Vagina (tissue), 2 donors: ENCODE measurements at regions not wholly inside any gene's neighbourhood (a gene's known extent, or its start where the extent isn't known, plus 50 kb on each side); places are given as distances from the start of the nearest gene placed in this dataset.

Experiments used
- POLR2A ChIP-seq, 2 donors: fragments of 450-650 bp; IDR thresholded peaks; one replicate each; pipeline ENCODE4 v1.6.1; 2017; ENCODE audit warnings: antibody characterized with exemption in 2 of 2, mild to moderate bottlenecking in 2 of 2, moderate library complexity in 2 of 2
- POLR2AphosphoS5 ChIP-seq, 2 donors: sonication (generic); formaldehyde crosslinking; IDR thresholded peaks; one replicate each; pipeline ENCODE4 v1.9.0; 2017; ENCODE audit warnings: antibody characterized with exemption in 2 of 2, mild to moderate bottlenecking in 2 of 2, low read depth in 1 of 2; ENCODE audit not compliant: insufficient read depth in 1 of 2
- TF ChIP-seq, protein P1 (sequence below), 3 experiments: fragments of 450-650 bp in 2 of 3; fragments of 200-600 bp in 1 of 3; sonication (generic) in 1 of 3; IDR thresholded peaks; one replicate each; pipeline ENCODE4 v1.5.1; 2017 to 2019; ENCODE audit warnings: antibody characterized with exemption in 3 of 3, mild to moderate bottlenecking in 2 of 3, moderate library complexity in 2 of 3

- TF ChIP-seq, protein P1, sequence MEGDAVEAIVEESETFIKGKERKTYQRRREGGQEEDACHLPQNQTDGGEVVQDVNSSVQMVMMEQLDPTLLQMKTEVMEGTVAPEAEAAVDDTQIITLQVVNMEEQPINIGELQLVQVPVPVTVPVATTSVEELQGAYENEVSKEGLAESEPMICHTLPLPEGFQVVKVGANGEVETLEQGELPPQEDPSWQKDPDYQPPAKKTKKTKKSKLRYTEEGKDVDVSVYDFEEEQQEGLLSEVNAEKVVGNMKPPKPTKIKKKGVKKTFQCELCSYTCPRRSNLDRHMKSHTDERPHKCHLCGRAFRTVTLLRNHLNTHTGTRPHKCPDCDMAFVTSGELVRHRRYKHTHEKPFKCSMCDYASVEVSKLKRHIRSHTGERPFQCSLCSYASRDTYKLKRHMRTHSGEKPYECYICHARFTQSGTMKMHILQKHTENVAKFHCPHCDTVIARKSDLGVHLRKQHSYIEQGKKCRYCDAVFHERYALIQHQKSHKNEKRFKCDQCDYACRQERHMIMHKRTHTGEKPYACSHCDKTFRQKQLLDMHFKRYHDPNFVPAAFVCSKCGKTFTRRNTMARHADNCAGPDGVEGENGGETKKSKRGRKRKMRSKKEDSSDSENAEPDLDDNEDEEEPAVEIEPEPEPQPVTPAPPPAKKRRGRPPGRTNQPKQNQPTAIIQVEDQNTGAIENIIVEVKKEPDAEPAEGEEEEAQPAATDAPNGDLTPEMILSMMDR (IDR thresholded peaks at IDR 0.05), result no peak
- TF ChIP-seq POLR2AphosphoS5 (IDR thresholded peaks at IDR 0.05; ENCODE audit: insufficient read depth in 1 of 2, low read depth in 1 of 2), result no peak
- no peak for TF ChIP-seq POLR2A (IDR thresholded peaks at IDR 0.05)
These were observed 405.7 kb upstream of the RORA start for GRCh38 chr15:61634837-61635236.
